GM12878 (cell line): ENCODE measurements at regions not wholly inside any gene's neighbourhood (a gene's known extent, or its start where the extent isn't known, plus 50 kb on each side); places are given as distances from the start of the nearest gene placed in this dataset.

Source experiments
- ATF2 ChIP-seq: IDR thresholded peaks from 2 replicates; pipeline ENCODE4 v1.6.1; 2012; ENCODE audit warnings: low read length, inconsistent platforms
- BCLAF1 ChIP-seq: fragments of 450-650 bp; IDR thresholded peaks from 2 replicates; pipeline ENCODE4 v1.6.1; 2017; ENCODE audit warnings: antibody characterized with exemption, mild to moderate bottlenecking, moderate library complexity
- BRCA1 ChIP-seq: IDR thresholded peaks from 2 replicates; pipeline ENCODE4 v1.6.1; 2011; ENCODE audit warnings: low read depth, low read length, improper control_type of control experiment
- CTCF ChIP-seq, 3 experiments: IDR thresholded peaks in 2 of 3; conservative IDR thresholded peaks in 1 of 3; 2 replicates each; pipeline ENCODE4 v1.5.1; 2011; ENCODE audit warnings: low read depth in 3 of 3, low read length in 3 of 3, mild to moderate bottlenecking in 3 of 3, control low read depth in 2 of 3, moderate library complexity in 2 of 3, inconsistent platforms in 1 of 3, mixed read lengths in 1 of 3; ENCODE audit not compliant: control insufficient read depth in 2 of 3, insufficient read depth in 1 of 3; ENCODE audit errors: extremely low read depth in 1 of 3
- E2F4 ChIP-seq: IDR thresholded peaks from 2 replicates; pipeline ENCODE4 v1.6.1; 2012; ENCODE audit warnings: low read depth, low read length, improper control_type of control experiment
- FOXM1 ChIP-seq: IDR thresholded peaks from 2 replicates; pipeline ENCODE4 v1.6.1; 2012; ENCODE audit warnings: low read depth, mild to moderate bottlenecking, inconsistent platforms, low read length, moderate library complexity
- GABPA ChIP-seq: IDR thresholded peaks from 2 replicates; pipeline ENCODE4 v1.6.1; 2014; ENCODE audit warnings: antibody characterized with exemption, low read depth, mild to moderate bottlenecking, inconsistent platforms
- RAD51 ChIP-seq: fragments of 450-650 bp; IDR thresholded peaks from 2 replicates; pipeline ENCODE4 v1.6.1; 2016; ENCODE audit warnings: moderate library complexity, mild to moderate bottlenecking, inconsistent platforms
- ZBTB11 ChIP-seq: fragments of 450-650 bp; formaldehyde crosslinking; IDR thresholded peaks from 2 replicates; pipeline ENCODE4 v1.5.0; 2022; ENCODE audit warnings: mild to moderate bottlenecking, missing genetic modification characterization

- no peak for TF ChIP-seq BCLAF1
- TF ChIP-seq BRCA1, result no peak
- no peak for TF ChIP-seq FOXM1
- no peak for TF ChIP-seq RAD51
- TF ChIP-seq ZBTB11, result no peak
- no peak for TF ChIP-seq GABPA
- no peak for TF ChIP-seq ATF2
- TF ChIP-seq CTCF (IDR thresholded peaks at IDR 0.05 in 2 of 3, conservative IDR thresholded peaks at IDR 0.05 in 1 of 3; ENCODE audit: control insufficient read depth in 2 of 3, extremely low read depth in 1 of 3, insufficient read depth in 1 of 3, low read depth in 3 of 3, low read length in 3 of 3), result no peak
- no peak for TF ChIP-seq E2F4
Measured at GRCh38 chr1:4424766-4425165, 229.6 kb upstream of the AJAP1 start (continued).
